ENCODE measurements at regions not wholly inside any gene's neighbourhood (a gene's known extent, or its start where the extent isn't known, plus 50 kb on each side); places are given as distances from the start of the nearest gene placed in this dataset.

- TF ChIP-seq CTCF (IDR thresholded peaks at IDR 0.05; ENCODE audit: control insufficient read depth, extremely low read depth, insufficient read depth), result no peak
- H3K4me3 ChIP-seq (ENCODE audit: low read depth, low read length), result no peak overlapping the region
- no peak for DNase-seq (ENCODE audit: low read depth)
Observed at GRCh38 chr6:163998496-163998895, 584.0 kb downstream of the QKI start.

GRCh38 chr6:163996491-163996890 lies 582.0 kb downstream of the QKI start:
- no peak for TF ChIP-seq CTCF (IDR thresholded peaks at IDR 0.05; ENCODE audit: control insufficient read depth, extremely low read depth, insufficient read depth)

GRCh38 chr6:163994566-163994965 lies 580.0 kb downstream of the QKI start:
- no peak overlapping the region for H3K4me3 ChIP-seq (ENCODE audit: low read depth, low read length)
- DNase-seq (ENCODE audit: low read depth), result no peak
- no peak for TF ChIP-seq CTCF (IDR thresholded peaks at IDR 0.05; ENCODE audit: control insufficient read depth, extremely low read depth, insufficient read depth)

More at GRCh38 chr6:163996491-163996890, 582.0 kb downstream of the QKI start:
- no peak overlapping the region for H3K4me3 ChIP-seq (ENCODE audit: low read depth, low read length)
- DNase-seq (ENCODE audit: low read depth), result no peak

GRCh38 chr6:163992701-163993100 lies 578.2 kb downstream of the QKI start:
- no peak for TF ChIP-seq CTCF (IDR thresholded peaks at IDR 0.05; ENCODE audit: control insufficient read depth, extremely low read depth, insufficient read depth)
- H3K4me3 ChIP-seq (ENCODE audit: low read depth, low read length), result no peak overlapping the region
- DNase-seq (ENCODE audit: low read depth), result no peak

GRCh38 chr6:163992056-163992455 lies 577.5 kb downstream of the QKI start:
- no peak overlapping the region for H3K4me3 ChIP-seq (ENCODE audit: low read depth, low read length)
- no peak for DNase-seq (ENCODE audit: low read depth)
- TF ChIP-seq CTCF (IDR thresholded peaks at IDR 0.05; ENCODE audit: control insufficient read depth, extremely low read depth, insufficient read depth), result no peak

- no peak for DNase-seq (ENCODE audit: low read depth)
- no peak overlapping the region for H3K4me3 ChIP-seq (ENCODE audit: low read depth, low read length)
- no peak for TF ChIP-seq CTCF (IDR thresholded peaks at IDR 0.05; ENCODE audit: control insufficient read depth, extremely low read depth, insufficient read depth)
Observed at GRCh38 chr6:163991321-163991720, 576.8 kb downstream of the QKI start.

GRCh38 chr6:163986313-163986712 lies 571.8 kb downstream of the QKI start:
- DNase-seq (ENCODE audit: low read depth), result no peak
- no peak for TF ChIP-seq CTCF (IDR thresholded peaks at IDR 0.05; ENCODE audit: control insufficient read depth, extremely low read depth, insufficient read depth)
- H3K4me3 ChIP-seq (ENCODE audit: low read depth, low read length), result no peak overlapping the region
